GM12891 (cell line): ENCODE measurements at regions not wholly inside any gene's neighbourhood (a gene's known extent, or its start where the extent isn't known, plus 50 kb on each side); places are given as distances from the start of the nearest gene placed in this dataset.

Experiments
- POLR2A ChIP-seq: IDR thresholded peaks from 2 replicates; pipeline ENCODE4 v1.6.1; 2011; ENCODE audit warnings: low read depth, low read length, control low read depth
- POLR2AphosphoS5 ChIP-seq: IDR thresholded peaks from 2 replicates; pipeline ENCODE4 v1.6.1; 2011; ENCODE audit warnings: low read depth, low read length, control low read depth
- SPI1 ChIP-seq: IDR thresholded peaks from 2 replicates; pipeline ENCODE4 v1.6.1; 2011; ENCODE audit warnings: low read depth, low read length, control low read depth
- TAF1 ChIP-seq: IDR thresholded peaks from 2 replicates; pipeline ENCODE4 v1.6.1; 2011; ENCODE audit warnings: low read depth, low read length, control low read depth

- TF ChIP-seq POLR2A (no peak), POLR2AphosphoS5 (no peak), SPI1 (no peak), TAF1 (no peak)
Measured at GRCh38 chr2:133900909-133901308, 332.6 kb upstream of the NCKAP5 start.
